ENCODE measurements at regions not wholly inside any gene's neighbourhood (a gene's known extent, or its start where the extent isn't known, plus 50 kb on each side); places are given as distances from the start of the nearest gene placed in this dataset.
"Not testable (repeated sequence)": the region's sequence is repeated elsewhere in the genome, so short reads cannot be mapped to it uniquely, and the experiment has no call there.

- no peak overlapping the region for H3K27ac ChIP-seq (ENCODE audit: low read depth, low read length, poor library complexity, severe bottlenecking)
- H3K79me2 ChIP-seq (ENCODE audit: insufficient read depth, low read depth, low read length), result no peaks in the 10 kb centered on the region
- H3K4me3 ChIP-seq (ENCODE audit: low read depth, low read length, poor library complexity, severe bottlenecking), result no peak overlapping the region
- POLR2A ChIA-PET, result no interaction called here
- H4K20me1 ChIP-seq (ENCODE audit: insufficient read depth, low read length), result no peaks in the 10 kb centered on the region
- no peak for DNase-seq (ENCODE audit: low spot score)
- no peaks in the 10 kb centered on the region for H3K9me3 ChIP-seq (ENCODE audit: low read length)
- intact Hi-C loops (cut with micrococcal nuclease; ENCODE audit: unreplicated experiment), result loop anchor here (10.0 kb wide), 1 partner anchor 47 kb away; no protein-coding TSS in a partner anchor
- no TSS peak for BruUV-seq (replicated peaks)
- H3K36me3 ChIP-seq (ENCODE audit: insufficient read depth, low read length), result no peaks in the 10 kb centered on the region
- no peak overlapping the region for H2AFZ ChIP-seq (ENCODE audit: low read length)
- no peaks in the 10 kb centered on the region for H3K9me2 ChIP-seq (ENCODE audit: insufficient read depth, low read length)
- TF ChIP-seq EZH2phosphoT487 (IDR thresholded peaks at IDR 0.05; ENCODE audit: borderline replicate concordance, low read depth, low read length) (no peak), CTCF (conservative IDR thresholded peaks at IDR 0.05; ENCODE audit: low read length) (no peak)
- no peak overlapping the region for H3K4me2 ChIP-seq (ENCODE audit: low read length)
- CTCF ChIA-PET (ENCODE audit: unreplicated experiment), result no interaction called here
- no peaks in the 10 kb centered on the region for H3K4me1 ChIP-seq (ENCODE audit: insufficient read depth, low read length, poor library complexity, severe bottlenecking)
Measured at GRCh38 chr4:3898098-3898497, 131.9 kb downstream of the ADRA2C start.

- intact Hi-C loops (cut with micrococcal nuclease; ENCODE audit: unreplicated experiment), result loop anchor here (10.0 kb wide), 1 partner anchor 46 kb away; no protein-coding TSS in a partner anchor
- H3K9me3 ChIP-seq (ENCODE audit: low read length); DNase-seq (ENCODE audit: low spot score); H3K27ac ChIP-seq (ENCODE audit: low read depth, low read length, poor library complexity, severe bottlenecking); H4K20me1 ChIP-seq (ENCODE audit: insufficient read depth, low read length); CTCF ChIA-PET (ENCODE audit: unreplicated experiment); H3K79me2 ChIP-seq (ENCODE audit: insufficient read depth, low read depth, low read length); H2AFZ ChIP-seq (ENCODE audit: low read length); H3K4me2 ChIP-seq (ENCODE audit: low read length); H3K9me2 ChIP-seq (ENCODE audit: insufficient read depth, low read length); H3K4me3 ChIP-seq (ENCODE audit: low read depth, low read length, poor library complexity, severe bottlenecking); POLR2A ChIA-PET; BruUV-seq (replicated peaks); H3K36me3 ChIP-seq (ENCODE audit: insufficient read depth, low read length); H3K4me1 ChIP-seq (ENCODE audit: insufficient read depth, low read length, poor library complexity, severe bottlenecking): not testable (repeated sequence)
Measured at GRCh38 chr4:3898928-3899327, 132.7 kb downstream of the ADRA2C start.

GRCh38 chr4:3904264-3904955 is 138.2 kb downstream of the ADRA2C start:
- BruUV-seq (replicated peaks); H4K20me1 ChIP-seq (ENCODE audit: insufficient read depth, low read length); H3K9me2 ChIP-seq (ENCODE audit: insufficient read depth, low read length); H3K36me3 ChIP-seq (ENCODE audit: insufficient read depth, low read length); POLR2A ChIA-PET; H3K79me2 ChIP-seq (ENCODE audit: insufficient read depth, low read depth, low read length); H2AFZ ChIP-seq (ENCODE audit: low read length); CTCF ChIA-PET (ENCODE audit: unreplicated experiment); DNase-seq (ENCODE audit: low spot score); H3K4me1 ChIP-seq (ENCODE audit: insufficient read depth, low read length, poor library complexity, severe bottlenecking); intact Hi-C loops (cut with micrococcal nuclease; ENCODE audit: unreplicated experiment); H3K27ac ChIP-seq (ENCODE audit: low read depth, low read length, poor library complexity, severe bottlenecking); H3K4me3 ChIP-seq (ENCODE audit: low read depth, low read length, poor library complexity, severe bottlenecking); H3K9me3 ChIP-seq (ENCODE audit: low read length); H3K4me2 ChIP-seq (ENCODE audit: low read length): not testable (repeated sequence)

GRCh38 chr4:3909616-3910015 is 143.4 kb downstream of the ADRA2C start:
- H3K36me3 ChIP-seq (ENCODE audit: insufficient read depth, low read length); H3K9me3 ChIP-seq (ENCODE audit: low read length); BruUV-seq (replicated peaks); H2AFZ ChIP-seq (ENCODE audit: low read length); H4K20me1 ChIP-seq (ENCODE audit: insufficient read depth, low read length); H3K27ac ChIP-seq (ENCODE audit: low read depth, low read length, poor library complexity, severe bottlenecking); intact Hi-C loops (cut with micrococcal nuclease; ENCODE audit: unreplicated experiment); DNase-seq (ENCODE audit: low spot score); POLR2A ChIA-PET; H3K4me1 ChIP-seq (ENCODE audit: insufficient read depth, low read length, poor library complexity, severe bottlenecking); H3K79me2 ChIP-seq (ENCODE audit: insufficient read depth, low read depth, low read length); H3K4me3 ChIP-seq (ENCODE audit: low read depth, low read length, poor library complexity, severe bottlenecking); H3K4me2 ChIP-seq (ENCODE audit: low read length); CTCF ChIA-PET (ENCODE audit: unreplicated experiment); H3K9me2 ChIP-seq (ENCODE audit: insufficient read depth, low read length): not testable (repeated sequence)

- POLR2A ChIA-PET; H3K9me3 ChIP-seq (ENCODE audit: low read length); H3K79me2 ChIP-seq (ENCODE audit: insufficient read depth, low read depth, low read length); H3K4me2 ChIP-seq (ENCODE audit: low read length); intact Hi-C loops (cut with micrococcal nuclease; ENCODE audit: unreplicated experiment); BruUV-seq (replicated peaks); H3K27ac ChIP-seq (ENCODE audit: low read depth, low read length, poor library complexity, severe bottlenecking); H3K36me3 ChIP-seq (ENCODE audit: insufficient read depth, low read length); H3K4me1 ChIP-seq (ENCODE audit: insufficient read depth, low read length, poor library complexity, severe bottlenecking); H4K20me1 ChIP-seq (ENCODE audit: insufficient read depth, low read length); H2AFZ ChIP-seq (ENCODE audit: low read length); CTCF ChIA-PET (ENCODE audit: unreplicated experiment); DNase-seq (ENCODE audit: low spot score); H3K4me3 ChIP-seq (ENCODE audit: low read depth, low read length, poor library complexity, severe bottlenecking); H3K9me2 ChIP-seq (ENCODE audit: insufficient read depth, low read length): not testable (repeated sequence)
Measured at GRCh38 chr4:3910161-3910950, 144.2 kb downstream of the ADRA2C start.

Measured in OCI-LY7 (cell line).